ENCODE measurements at regions not wholly inside any gene's neighbourhood (a gene's known extent, or its start where the extent isn't known, plus 50 kb on each side); places are given as distances from the start of the nearest gene placed in this dataset.

DNA sequence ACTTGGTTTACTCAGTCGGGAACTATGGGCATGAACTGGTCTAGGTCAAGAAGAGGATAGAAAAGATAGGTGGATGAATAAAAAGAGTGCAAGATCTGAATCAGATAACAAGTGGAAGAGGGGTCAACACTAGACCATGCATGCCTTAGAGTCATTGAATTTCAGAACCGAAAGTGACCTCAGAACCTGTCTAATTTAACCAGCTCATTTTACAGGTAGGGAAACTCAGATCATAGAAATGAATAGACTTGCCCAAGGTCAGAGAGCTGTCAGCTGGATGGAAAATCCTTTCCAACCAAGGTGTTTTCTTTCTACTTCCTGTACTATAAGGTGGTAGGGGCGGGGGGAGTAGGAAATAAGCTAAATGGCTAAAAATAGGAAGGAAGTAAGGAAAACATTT is 121.4 kb upstream of the ADGRF1 start:
- Histone ChIP-seq H3K4me1 (no peaks in the 10 kb centered on the region), H3K4me3 (no peak overlapping the region), H3K27ac (no peak overlapping the region), H3K9me3 (no peaks in the 10 kb centered on the region), H3K36me3 (no peaks in the 10 kb centered on the region), H3K27me3 (no peaks in the 10 kb centered on the region)
- no peak for DNase-seq
- intact Hi-C loops (cut with DNase I; ENCODE audit: low total_unique reads) = no loop called here
- TF ChIP-seq, protein P1, sequence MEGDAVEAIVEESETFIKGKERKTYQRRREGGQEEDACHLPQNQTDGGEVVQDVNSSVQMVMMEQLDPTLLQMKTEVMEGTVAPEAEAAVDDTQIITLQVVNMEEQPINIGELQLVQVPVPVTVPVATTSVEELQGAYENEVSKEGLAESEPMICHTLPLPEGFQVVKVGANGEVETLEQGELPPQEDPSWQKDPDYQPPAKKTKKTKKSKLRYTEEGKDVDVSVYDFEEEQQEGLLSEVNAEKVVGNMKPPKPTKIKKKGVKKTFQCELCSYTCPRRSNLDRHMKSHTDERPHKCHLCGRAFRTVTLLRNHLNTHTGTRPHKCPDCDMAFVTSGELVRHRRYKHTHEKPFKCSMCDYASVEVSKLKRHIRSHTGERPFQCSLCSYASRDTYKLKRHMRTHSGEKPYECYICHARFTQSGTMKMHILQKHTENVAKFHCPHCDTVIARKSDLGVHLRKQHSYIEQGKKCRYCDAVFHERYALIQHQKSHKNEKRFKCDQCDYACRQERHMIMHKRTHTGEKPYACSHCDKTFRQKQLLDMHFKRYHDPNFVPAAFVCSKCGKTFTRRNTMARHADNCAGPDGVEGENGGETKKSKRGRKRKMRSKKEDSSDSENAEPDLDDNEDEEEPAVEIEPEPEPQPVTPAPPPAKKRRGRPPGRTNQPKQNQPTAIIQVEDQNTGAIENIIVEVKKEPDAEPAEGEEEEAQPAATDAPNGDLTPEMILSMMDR (IDR thresholded peaks at IDR 0.05) = no peak
- TF ChIP-seq POLR2A (IDR thresholded peaks at IDR 0.05) = no peak

DNA sequence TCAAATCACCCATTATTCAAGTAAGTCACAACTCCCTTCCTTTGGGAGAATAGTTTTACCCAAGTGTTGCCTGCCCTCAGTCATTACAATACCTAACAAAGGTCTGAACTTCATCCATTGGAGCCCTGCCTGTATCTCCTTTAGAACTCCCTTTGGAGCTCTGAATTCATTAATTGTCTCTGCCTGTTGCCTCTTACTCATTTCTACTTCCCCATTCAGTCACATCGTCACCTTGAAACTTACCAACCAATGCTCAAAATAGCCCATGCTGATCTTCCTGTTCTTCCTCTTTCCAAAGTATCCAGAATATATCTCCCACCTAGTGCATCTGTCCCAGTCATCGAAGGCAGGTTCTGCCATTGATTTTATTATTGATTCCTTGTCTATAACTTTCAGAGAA is 120.7 kb upstream of the ADGRF1 start:
- Histone ChIP-seq H3K27me3 (no peaks in the 10 kb centered on the region), H3K27ac (no peak overlapping the region), H3K9me3 (no peaks in the 10 kb centered on the region), H3K4me3 (no peak overlapping the region), H3K36me3 (no peaks in the 10 kb centered on the region), H3K4me1 (no peaks in the 10 kb centered on the region)
- intact Hi-C loops (cut with DNase I; ENCODE audit: low total_unique reads) = no loop called here
- TF ChIP-seq, protein P1 (IDR thresholded peaks at IDR 0.05) = no peak
- no peak for TF ChIP-seq POLR2A (IDR thresholded peaks at IDR 0.05)
- no peak for DNase-seq

DNA sequence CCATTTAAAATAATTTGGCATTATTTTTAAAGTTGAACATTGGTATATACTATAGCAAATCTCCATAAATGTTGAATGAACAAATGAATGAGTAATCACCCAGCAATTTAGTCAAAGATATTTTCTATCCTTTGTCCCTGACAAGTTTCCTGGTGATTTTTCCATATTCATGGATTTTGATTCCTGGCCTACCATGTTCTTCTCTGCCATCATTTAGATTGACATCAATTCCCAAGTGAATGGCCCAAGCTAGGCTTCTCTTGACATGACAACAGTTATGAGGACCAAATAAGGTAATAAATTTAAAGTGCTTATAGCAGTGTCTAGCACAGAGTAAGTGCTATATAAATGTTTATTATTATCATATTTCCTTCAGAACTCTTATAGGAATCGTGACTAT is 120.1 kb upstream of the ADGRF1 start:
- DNase-seq = no peak
- intact Hi-C loops (cut with DNase I; ENCODE audit: low total_unique reads) = no loop called here
- H3K27me3 ChIP-seq = no peaks in the 10 kb centered on the region
- no peak overlapping the region for H3K27ac ChIP-seq
- H3K9me3 ChIP-seq = no peaks in the 10 kb centered on the region
- H3K4me1 ChIP-seq = no peaks in the 10 kb centered on the region
- no peaks in the 10 kb centered on the region for H3K36me3 ChIP-seq
- no peak overlapping the region for H3K4me3 ChIP-seq
- TF ChIP-seq POLR2A (IDR thresholded peaks at IDR 0.05) = no peak

DNA sequence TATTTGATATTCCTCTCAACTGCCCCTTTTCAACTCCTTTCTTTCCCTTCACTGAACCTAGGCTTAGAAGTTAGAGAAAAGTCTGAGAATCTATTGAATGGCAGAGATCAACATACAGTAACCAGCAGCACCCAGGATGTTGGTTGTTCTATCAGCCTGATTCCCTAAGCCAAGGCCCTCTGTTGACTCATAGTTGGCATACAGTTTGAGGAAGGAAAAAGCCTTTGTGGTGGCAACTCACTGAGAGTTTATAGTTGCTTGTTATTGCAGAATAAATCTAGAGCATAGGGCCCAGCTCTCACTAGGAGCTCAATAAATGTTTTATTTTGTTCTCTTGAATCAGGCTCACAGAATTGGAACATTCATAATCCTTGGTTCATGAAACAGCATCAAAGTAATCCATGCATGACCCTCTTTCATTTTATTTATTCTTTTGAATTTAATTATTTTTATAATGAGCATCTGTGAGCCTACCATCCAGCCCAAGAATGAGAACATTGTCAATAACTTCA is 119.1 kb upstream of the ADGRF1 start:
- Histone ChIP-seq H3K4me1 (no peaks in the 10 kb centered on the region), H3K36me3 (no peaks in the 10 kb centered on the region), H3K27me3 (no peaks in the 10 kb centered on the region), H3K27ac (no peak overlapping the region), H3K4me3 (no peak overlapping the region), H3K9me3 (no peaks in the 10 kb centered on the region)
- DNase-seq = no peak
- TF ChIP-seq, protein P1 (IDR thresholded peaks at IDR 0.05) = no peak
- TF ChIP-seq POLR2A (IDR thresholded peaks at IDR 0.05) = no peak
- intact Hi-C loops (cut with DNase I; ENCODE audit: low total_unique reads) = no loop called here

DNA sequence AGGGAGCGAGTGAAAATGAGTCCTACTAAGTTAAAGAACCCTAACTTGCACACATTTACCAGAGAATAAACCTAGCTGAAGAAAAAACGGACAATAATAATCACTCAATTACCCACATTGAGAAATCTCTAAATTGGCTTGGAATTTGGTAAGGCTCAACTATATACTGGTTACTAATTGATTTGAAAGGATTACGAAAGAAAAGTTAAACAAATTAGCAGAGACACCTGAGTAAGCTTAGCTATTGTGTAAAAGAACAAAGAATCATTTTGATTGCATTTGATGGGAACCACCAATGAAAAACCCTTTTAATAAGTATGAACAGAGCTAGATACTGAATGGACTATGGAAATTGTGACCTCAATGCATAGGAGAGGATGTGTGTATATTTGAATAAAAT is 118.6 kb upstream of the ADGRF1 start:
- Histone ChIP-seq H3K27ac (no peak overlapping the region), H3K4me3 (no peak overlapping the region), H3K4me1 (no peaks in the 10 kb centered on the region), H3K9me3 (no peaks in the 10 kb centered on the region), H3K27me3 (no peaks in the 10 kb centered on the region), H3K36me3 (no peaks in the 10 kb centered on the region)
- no peak for DNase-seq
- intact Hi-C loops (cut with DNase I; ENCODE audit: low total_unique reads) = no loop called here
- TF ChIP-seq POLR2A (IDR thresholded peaks at IDR 0.05) = no peak
- TF ChIP-seq, protein P1 (IDR thresholded peaks at IDR 0.05) = no peak

DNA sequence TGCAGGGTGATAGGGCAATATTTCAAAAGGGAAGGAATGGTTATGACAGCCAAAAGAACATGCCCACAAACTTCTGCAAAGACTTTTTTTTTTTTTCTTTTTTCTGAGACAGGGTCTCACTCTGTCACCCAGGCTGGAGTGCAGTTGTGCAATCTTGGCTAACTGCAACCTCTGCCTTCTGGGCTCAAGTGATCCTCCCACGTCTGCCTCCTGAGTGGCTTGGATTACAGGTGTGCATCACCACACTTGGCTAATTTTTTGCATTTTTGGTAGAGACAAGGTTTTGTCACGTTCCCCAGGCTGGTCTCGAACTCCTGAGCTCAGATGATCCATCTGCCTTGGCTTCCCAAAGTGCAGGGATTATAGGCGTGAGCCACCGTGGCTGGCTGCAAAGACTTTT is 117.6 kb upstream of the ADGRF1 start:
- TF ChIP-seq, protein P1 (IDR thresholded peaks at IDR 0.05) = no peak
- no peak for TF ChIP-seq POLR2A (IDR thresholded peaks at IDR 0.05)
- no peaks in the 10 kb centered on the region for H3K9me3 ChIP-seq
- H3K36me3 ChIP-seq = no peaks in the 10 kb centered on the region
- no peak overlapping the region for H3K4me3 ChIP-seq
- no peaks in the 10 kb centered on the region for H3K4me1 ChIP-seq
- no peaks in the 10 kb centered on the region for H3K27me3 ChIP-seq
- H3K27ac ChIP-seq = no peak overlapping the region
- intact Hi-C loops (cut with DNase I; ENCODE audit: low total_unique reads) = no loop called here
- no peak for DNase-seq
